ENCODE measurements at regions not wholly inside any gene's neighbourhood (a gene's known extent, or its start where the extent isn't known, plus 50 kb on each side); places are given as distances from the start of the nearest gene placed in this dataset.

GRCh38 chr17:77425791-77426641 lies 285.2 kb downstream of the SEC14L1 start (continued):
- TF ChIP-seq ZNF518B (CRISPR knock-in tag; IDR thresholded peaks at IDR 0.05) (no peak), GTF2E2 (tag; IDR thresholded peaks at IDR 0.05) (no peak), ZNF717 (CRISPR knock-in tag; IDR thresholded peaks at IDR 0.05) (no peak), ZNF217 (CRISPR knock-in tag; IDR thresholded peaks at IDR 0.05) (no peak), ZBTB9 (CRISPR knock-in tag; IDR thresholded peaks at IDR 0.05) (no peak), ZNF830 (CRISPR knock-in tag; IDR thresholded peaks at IDR 0.05) (no peak), ZFPM2 (CRISPR knock-in tag; IDR thresholded peaks at IDR 0.05) (no peak), JUNB (CRISPR knock-in tag; conservative IDR thresholded peaks at IDR 0.05) (no peak), FOXP1 (CRISPR knock-in tag; IDR thresholded peaks at IDR 0.05) (no peak), FOSL1 (tag; conservative IDR thresholded peaks at IDR 0.05) (peak; percentile 61), ASH1L (IDR thresholded peaks at IDR 0.05; ENCODE audit: borderline replicate concordance, low read depth, partially characterized antibody) (no peak), EZH2 (IDR thresholded peaks at IDR 0.05; ENCODE audit: borderline replicate concordance, low read depth, low read length) (no peak), HSF4 (CRISPR knock-in tag; IDR thresholded peaks at IDR 0.05; ENCODE audit: borderline replicate concordance) (no peak), CCNT2 (IDR thresholded peaks at IDR 0.05; ENCODE audit: borderline replicate concordance, extremely low read depth, insufficient read length, low read depth, low read length) (no peak), CHCHD3 (CRISPR knock-in tag; IDR thresholded peaks at IDR 0.05) (no peak), KDM1A (IDR thresholded peaks at IDR 0.05) (peak; percentile 14 to 52; a peak in 2 of 4 replicates), ZNF165 (CRISPR knock-in tag; IDR thresholded peaks at IDR 0.05; ENCODE audit: borderline replicate concordance) (no peak), SP2 (IDR thresholded peaks at IDR 0.05; ENCODE audit: extremely low read depth, low read depth, low read length, poor library complexity, severe bottlenecking) (no peak), ZC3H8 (IDR thresholded peaks at IDR 0.05) (no peak), CBX5 (IDR thresholded peaks at IDR 0.05; ENCODE audit: borderline replicate concordance, low read depth) (no peak), EP300 (IDR thresholded peaks at IDR 0.05; ENCODE audit: low read length) (no peak), SREBF1 (IDR thresholded peaks at IDR 0.05; ENCODE audit: borderline replicate concordance, low read depth, low read length) (no peak), NR0B1 (IDR thresholded peaks at IDR 0.05; ENCODE audit: partially characterized antibody) (no peak), RCOR1 (IDR thresholded peaks at IDR 0.05; ENCODE audit: borderline replicate concordance in 1 of 2, low read depth in 2 of 2, low read length in 2 of 2) (peak in 1 of 2 experiments; percentile 77; a peak in 2 of 4 replicates)
